Fibroblast of lung (primary cell): ENCODE measurements at regions not wholly inside any gene's neighbourhood (a gene's known extent, or its start where the extent isn't known, plus 50 kb on each side); places are given as distances from the start of the nearest gene placed in this dataset.

Source experiments
- DNase-seq, 2 donors: peaks; one replicate each; pipeline versions ENCODE4 v3.0.0 to v3.0.0-alpha.2; 2010; ENCODE audit warnings: low read depth in 2 of 2
- H2AFZ ChIP-seq: 2 replicates; pipeline ENCODE4 v1.5.1; 2012; ENCODE audit warnings: low read length, control low read depth, inconsistent platforms
- H3K27ac ChIP-seq: 2 replicates; pipeline ENCODE4 v1.5.1; 2011; ENCODE audit warnings: low read length, control low read depth; ENCODE audit not compliant: insufficient read depth
- H3K27me3 ChIP-seq: 2 replicates; pipeline ENCODE4 v1.5.1; 2011; ENCODE audit warnings: mild to moderate bottlenecking, low read length; ENCODE audit not compliant: control insufficient read depth, insufficient read depth
- H3K36me3 ChIP-seq: 2 replicates; pipeline ENCODE4 v1.5.1; 2011; ENCODE audit warnings: low read length; ENCODE audit not compliant: control insufficient read depth, insufficient read depth
- H3K4me1 ChIP-seq: 2 replicates; pipeline ENCODE4 v1.5.1; 2011; ENCODE audit warnings: low read length; ENCODE audit not compliant: control insufficient read depth, insufficient read depth; ENCODE audit errors: extremely low read depth
- H3K4me2 ChIP-seq: 2 replicates; pipeline ENCODE4 v1.5.1; 2011; ENCODE audit warnings: low read length, control low read depth; ENCODE audit not compliant: insufficient read depth; ENCODE audit errors: extremely low read depth
- H3K4me3 ChIP-seq, 4 experiments: fragments of 200-600 bp in 1 of 4; sonication (generic) in 1 of 4; replicated peaks in 1 of 4; 2 replicates each; pipeline ENCODE4 v1.5.1; 2011 to 2016; ENCODE audit warnings: low read length in 4 of 4, low read depth in 3 of 4, mild to moderate bottlenecking in 3 of 4, control low read depth in 2 of 4, inconsistent platforms in 1 of 4, mixed read lengths in 1 of 4; ENCODE audit not compliant: insufficient read depth in 1 of 4; ENCODE audit errors: control extremely low read depth in 1 of 4
- H3K79me2 ChIP-seq: 2 replicates; pipeline ENCODE4 v1.5.1; 2012; ENCODE audit warnings: mild to moderate bottlenecking, low read length, inconsistent platforms; ENCODE audit not compliant: control insufficient read depth, insufficient read depth
- H3K9ac ChIP-seq: 2 replicates; pipeline ENCODE4 v1.5.1; 2011; ENCODE audit warnings: mild to moderate bottlenecking, low read length, control low read depth; ENCODE audit not compliant: insufficient read depth
- H3K9me3 ChIP-seq: 2 replicates; pipeline ENCODE4 v1.5.1; 2012; ENCODE audit warnings: low read depth, low read length; ENCODE audit not compliant: control insufficient read depth, insufficient read depth
- H4K20me1 ChIP-seq: 2 replicates; pipeline ENCODE4 v1.5.1; 2011; ENCODE audit warnings: low read length; ENCODE audit not compliant: control insufficient read depth, insufficient read depth; ENCODE audit errors: extremely low read depth
- CTCF ChIP-seq, 2 donors: IDR thresholded peaks in 1 of 2; conservative IDR thresholded peaks in 1 of 2; 1 replicate in 1 of 2; 2 replicates in 1 of 2; pipeline ENCODE4 v1.5.1; 2011 to 2012; ENCODE audit warnings: low read length in 2 of 2, control low read depth in 1 of 2, inconsistent platforms in 1 of 2, low read depth in 1 of 2, mild to moderate bottlenecking in 1 of 2
- EZH2 ChIP-seq: IDR thresholded peaks from 2 replicates; pipeline ENCODE4 v1.5.1; 2012; ENCODE audit warnings: low read length, control low read depth, mild to moderate bottlenecking; ENCODE audit errors: missing control alignments

- H3K27ac ChIP-seq: no peak overlapping the region
Observed at GRCh38 chr3:193903966-193904365, 232.0 kb upstream of the HES1 start.

GRCh38 chr3:193905541-193906396, 230.2 kb upstream of the HES1 start:
- Histone ChIP-seq H3K4me3 (no peak overlapping the region), H3K36me3 (no peaks in the 10 kb centered on the region), H2AFZ (no peak overlapping the region), H3K9me3 (no peaks in the 10 kb centered on the region), H3K4me2 (no peak overlapping the region), H3K27me3 (peaks cover 2% of the 10 kb centered on the region), H3K79me2 (no peaks in the 10 kb centered on the region), H3K4me1 (no peaks in the 10 kb centered on the region), H3K27ac (no peak overlapping the region), H3K9ac (no peak overlapping the region), H4K20me1 (no peaks in the 10 kb centered on the region)
- peak in 1 of 2 donors; percentile 23 for DNase-seq
- TF ChIP-seq CTCF (conservative IDR thresholded peaks at IDR 0.05 in 1 of 2, IDR thresholded peaks at IDR 0.05 in 1 of 2; ENCODE audit: low read depth in 1 of 2, low read length in 2 of 2) (no peak), EZH2 (no peak)

More at GRCh38 chr3:193903966-193904365, 232.0 kb upstream of the HES1 start:
- no peak for DNase-seq
- H3K9ac ChIP-seq: no peak overlapping the region
- no peak for TF ChIP-seq EZH2
- TF ChIP-seq CTCF (conservative IDR thresholded peaks at IDR 0.05 in 1 of 2, IDR thresholded peaks at IDR 0.05 in 1 of 2; ENCODE audit: low read depth in 1 of 2, low read length in 2 of 2): no peak
- no peak overlapping the region for H3K4me2 ChIP-seq
- no peak overlapping the region for H3K4me3 ChIP-seq
- H3K79me2 ChIP-seq: no peaks in the 10 kb centered on the region
- H3K4me1 ChIP-seq: no peaks in the 10 kb centered on the region
- no peaks in the 10 kb centered on the region for H3K9me3 ChIP-seq
- H2AFZ ChIP-seq: no peak overlapping the region
- no peaks in the 10 kb centered on the region for H4K20me1 ChIP-seq
- H3K27me3 ChIP-seq: peaks cover 2% of the 10 kb centered on the region
- no peaks in the 10 kb centered on the region for H3K36me3 ChIP-seq

DNA sequence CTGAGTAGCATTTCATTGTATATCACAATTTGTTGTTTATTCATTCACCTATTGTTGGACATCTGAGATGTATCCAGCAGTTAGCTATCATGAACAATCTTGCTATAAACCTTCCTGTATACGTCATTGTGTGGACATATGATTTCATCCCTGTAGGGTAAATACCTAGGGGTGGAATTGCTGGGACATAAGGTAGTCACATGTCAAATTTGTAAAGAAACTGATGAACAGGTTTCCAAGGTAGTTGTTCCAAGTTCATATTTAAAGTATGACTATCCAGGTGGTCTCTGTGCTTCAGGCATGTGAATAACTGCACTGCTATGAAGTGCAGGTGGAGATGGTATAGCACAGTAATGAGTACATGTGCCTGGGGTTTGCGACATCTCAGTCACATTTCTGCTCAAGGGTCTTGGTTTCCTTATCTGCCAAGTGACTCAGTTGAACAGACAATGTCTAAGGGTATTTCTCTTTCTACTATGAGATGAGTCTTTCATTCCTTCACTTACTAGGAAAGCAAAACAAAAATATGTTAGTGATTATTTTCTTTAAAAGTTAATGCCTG, 229.0 kb upstream of the HES1 start:
- Histone ChIP-seq H3K9me3 (no peaks in the 10 kb centered on the region), H2AFZ (no peak overlapping the region), H4K20me1 (no peaks in the 10 kb centered on the region), H3K4me3 (no peak overlapping the region), H3K27ac (no peak overlapping the region), H3K4me1 (no peaks in the 10 kb centered on the region), H3K36me3 (no peaks in the 10 kb centered on the region), H3K79me2 (no peaks in the 10 kb centered on the region), H3K27me3 (peaks cover 2% of the 10 kb centered on the region), H3K4me2 (no peak overlapping the region), H3K9ac (no peak overlapping the region)
- no peak for TF ChIP-seq EZH2
- no peak for TF ChIP-seq CTCF (conservative IDR thresholded peaks at IDR 0.05 in 1 of 2, IDR thresholded peaks at IDR 0.05 in 1 of 2; ENCODE audit: low read depth in 1 of 2, low read length in 2 of 2)
- DNase-seq: no peak
